HG02678 (cell line): ENCODE measurements at regions not wholly inside any gene's neighbourhood (a gene's known extent, or its start where the extent isn't known, plus 50 kb on each side); places are given as distances from the start of the nearest gene placed in this dataset.

Experiments
- ATAC-seq: cut with Tn5 transposase; IDR thresholded peaks from one replicate; pipeline ENCODE4 v1.9.1; 2021; ENCODE audit warnings: mild to moderate bottlenecking, moderate library complexity; ENCODE audit not compliant: unreplicated experiment

GRCh38 chr9:118165451-118165850, 461.2 kb downstream of the TLR4 start:
- ATAC-seq: no peak

GRCh38 chr9:118170032-118170955, 466.1 kb downstream of the TLR4 start:
- no peak for ATAC-seq

GRCh38 chr9:118177241-118177640, 473.0 kb downstream of the TLR4 start:
- ATAC-seq: no peak

- ATAC-seq: no peak
These were observed 479.4 kb downstream of the TLR4 start for GRCh38 chr9:118183576-118183975.

- no peak for ATAC-seq
These were observed 483.2 kb downstream of the TLR4 start for GRCh38 chr9:118187408-118187807.

- ATAC-seq: no peak
These were observed 485.4 kb downstream of the TLR4 start for GRCh38 chr9:118189615-118190014.

- ATAC-seq: no peak
These were observed 488.6 kb downstream of the TLR4 start for GRCh38 chr9:118192807-118193206.

GRCh38 chr9:118209343-118209742, 505.1 kb downstream of the TLR4 start:
- no peak for ATAC-seq

- ATAC-seq: no peak
These were observed 511.3 kb downstream of the TLR4 start for GRCh38 chr9:118215549-118215948.

- ATAC-seq: no peak
These were observed 518.2 kb downstream of the TLR4 start for GRCh38 chr9:118222375-118222774.

GRCh38 chr9:118223111-118223510, 518.9 kb downstream of the TLR4 start:
- ATAC-seq: no peak

- no peak for ATAC-seq
These were observed 526.1 kb downstream of the TLR4 start for GRCh38 chr9:118230329-118230728.

GRCh38 chr9:118236625-118237024, 532.4 kb downstream of the TLR4 start:
- ATAC-seq: no peak

- ATAC-seq: no peak
These were observed 533.9 kb downstream of the TLR4 start for GRCh38 chr9:118238139-118238538.

- ATAC-seq: no peak
These were observed 547.8 kb downstream of the TLR4 start for GRCh38 chr9:118252027-118252426.

GRCh38 chr9:118262191-118262590, 558.0 kb downstream of the TLR4 start:
- no peak for ATAC-seq

GRCh38 chr9:118263949-118264348, 559.7 kb downstream of the TLR4 start:
- no peak for ATAC-seq

- no peak for ATAC-seq
These were observed 563.8 kb downstream of the TLR4 start for GRCh38 chr9:118268046-118268445.

- no peak for ATAC-seq
These were observed 565.4 kb downstream of the TLR4 start for GRCh38 chr9:118269623-118270022.

- no peak for ATAC-seq
These were observed 567.1 kb downstream of the TLR4 start for GRCh38 chr9:118271331-118271730.

- ATAC-seq: no peak
These were observed 567.7 kb downstream of the TLR4 start for GRCh38 chr9:118271936-118272335.

GRCh38 chr9:118273048-118273447, 568.8 kb downstream of the TLR4 start:
- no peak for ATAC-seq

GRCh38 chr9:118276784-118277183, 572.6 kb downstream of the TLR4 start:
- ATAC-seq: no peak
